ENCODE measurements at regions not wholly inside any gene's neighbourhood (a gene's known extent, or its start where the extent isn't known, plus 50 kb on each side); places are given as distances from the start of the nearest gene placed in this dataset.
A peak's percentile ranks its signal among the peaks of the same experiment; 100 is the strongest.

- no peak for DNase-seq
- H3K27ac Mint-ChIP-seq: peak overlapping the region in 2 of 3 donors; percentile 63 to 94
- H3K27me3 ChIP-seq (ENCODE audit: control insufficient read depth, insufficient read depth, low read length): no peaks in the 10 kb centered on the region
- no peak overlapping the region for H3K27ac ChIP-seq (ENCODE audit: insufficient read depth, low read length, poor library complexity, severe bottlenecking)
- peak overlapping the region; percentile 87 for H3K4me3 ChIP-seq (ENCODE audit: low read depth, low read length)
- H3K4me1 Mint-ChIP-seq: peaks cover 9 to 57% (median 36%) of the 10 kb centered on the region in 4 donors
- H3K36me3 ChIP-seq (ENCODE audit: control insufficient read depth, insufficient read depth, low read length): no peaks in the 10 kb centered on the region
- peaks cover 19% of the 10 kb centered on the region for H3K4me1 ChIP-seq (ENCODE audit: control insufficient read depth, insufficient read depth, low read length, poor library complexity, severe bottlenecking)
- H3K4me3 Mint-ChIP-seq: no peak overlapping the region
- H3K9me3 Mint-ChIP-seq: peaks cover 3 to 38% (median 14%) of the 10 kb centered on the region in 7 donors
- H3K36me3 Mint-ChIP-seq: peaks cover 8% of the 10 kb centered on the region
- peaks cover 8 to 14% of the 10 kb centered on the region in 2 experiments for H3K9me3 ChIP-seq (ENCODE audit: control insufficient read depth in 2 of 2, low read length in 2 of 2)
- no peak for ATAC-seq (ENCODE audit: low read depth in 2 of 2)
- peaks cover 4% of the 10 kb centered on the region for H3K27me3 Mint-ChIP-seq
Observed at GRCh38 chr14:38090506-38090905, 117.2 kb upstream of the SSTR1 start.

- H3K9me3 Mint-ChIP-seq: peaks cover 3 to 35% (median 16%) of the 10 kb centered on the region in 7 donors
- Histone ChIP-seq H3K36me3 (ENCODE audit: control insufficient read depth, insufficient read depth, low read length) (no peaks in the 10 kb centered on the region), H3K4me1 (ENCODE audit: control insufficient read depth, insufficient read depth, low read length, poor library complexity, severe bottlenecking) (no peaks in the 10 kb centered on the region), H3K27me3 (ENCODE audit: control insufficient read depth, insufficient read depth, low read length) (no peaks in the 10 kb centered on the region), H3K27ac (ENCODE audit: insufficient read depth, low read length, poor library complexity, severe bottlenecking) (no peak overlapping the region), H3K9me3 (ENCODE audit: control insufficient read depth in 2 of 2, low read length in 2 of 2) (peaks cover 7 to 13% of the 10 kb centered on the region in 2 experiments), H3K4me3 (ENCODE audit: low read depth, low read length) (no peak overlapping the region)
- H3K27me3 Mint-ChIP-seq: peaks cover 17% of the 10 kb centered on the region
- H3K27ac Mint-ChIP-seq: no peak overlapping the region
- H3K4me1 Mint-ChIP-seq: peaks cover 0 to 12% (median 4%) of the 10 kb centered on the region in 4 donors
- peaks cover 14% of the 10 kb centered on the region for H3K36me3 Mint-ChIP-seq
- peak overlapping the region in 1 of 4 donors; percentile 55 for H3K4me3 Mint-ChIP-seq
- ATAC-seq (ENCODE audit: low read depth in 2 of 2): no peak
- DNase-seq: no peak
Observed at GRCh38 chr14:38098074-38098836, 109.4 kb upstream of the SSTR1 start.

- Histone ChIP-seq H3K9me3 (ENCODE audit: control insufficient read depth in 2 of 2, low read length in 2 of 2) (peaks cover 5 to 6% of the 10 kb centered on the region in 2 experiments), H3K36me3 (ENCODE audit: control insufficient read depth, insufficient read depth, low read length) (no peaks in the 10 kb centered on the region), H3K27me3 (ENCODE audit: control insufficient read depth, insufficient read depth, low read length) (no peaks in the 10 kb centered on the region), H3K27ac (ENCODE audit: insufficient read depth, low read length, poor library complexity, severe bottlenecking) (no peak overlapping the region), H3K4me3 (ENCODE audit: low read depth, low read length) (no peak overlapping the region), H3K4me1 (ENCODE audit: control insufficient read depth, insufficient read depth, low read length, poor library complexity, severe bottlenecking) (no peaks in the 10 kb centered on the region)
- H3K4me1 Mint-ChIP-seq: peaks cover 6 to 17% (median 12%) of the 10 kb centered on the region in 4 donors
- H3K36me3 Mint-ChIP-seq: peaks cover 3% of the 10 kb centered on the region
- no peak for DNase-seq
- H3K9me3 Mint-ChIP-seq: peaks cover 0 to 11% (median 6%) of the 10 kb centered on the region in 7 donors
- peaks cover 16% of the 10 kb centered on the region for H3K27me3 Mint-ChIP-seq
- H3K4me3 Mint-ChIP-seq: no peak overlapping the region
- ATAC-seq (ENCODE audit: low read depth in 2 of 2): no peak
- no peak overlapping the region for H3K27ac Mint-ChIP-seq
Observed at GRCh38 chr14:38101679-38102078, 106.0 kb upstream of the SSTR1 start.

GRCh38 chr14:38103542-38104225 is 104.0 kb upstream of the SSTR1 start:
- peak overlapping the region in 1 of 3 donors; percentile 72 for H3K27ac Mint-ChIP-seq
- no peaks in the 10 kb centered on the region for H3K36me3 ChIP-seq (ENCODE audit: control insufficient read depth, insufficient read depth, low read length)
- peaks cover 6 to 26% (median 15%) of the 10 kb centered on the region in 4 donors for H3K4me1 Mint-ChIP-seq
- no peak overlapping the region for H3K4me3 ChIP-seq (ENCODE audit: low read depth, low read length)
- ATAC-seq (ENCODE audit: low read depth in 2 of 2): no peak
- peak overlapping the region in 2 of 4 donors; percentile 66 to 69 for H3K4me3 Mint-ChIP-seq
- peaks cover 5 to 6% of the 10 kb centered on the region in 2 experiments for H3K9me3 ChIP-seq (ENCODE audit: control insufficient read depth in 2 of 2, low read length in 2 of 2)
- no peaks in the 10 kb centered on the region for H3K4me1 ChIP-seq (ENCODE audit: control insufficient read depth, insufficient read depth, low read length, poor library complexity, severe bottlenecking)
- no peaks in the 10 kb centered on the region for H3K27me3 ChIP-seq (ENCODE audit: control insufficient read depth, insufficient read depth, low read length)
- peaks cover 0 to 10% (median 3%) of the 10 kb centered on the region in 7 donors for H3K9me3 Mint-ChIP-seq
- H3K27ac ChIP-seq (ENCODE audit: insufficient read depth, low read length, poor library complexity, severe bottlenecking): no peak overlapping the region
- no peak for DNase-seq
- peaks cover 11% of the 10 kb centered on the region for H3K27me3 Mint-ChIP-seq
- H3K36me3 Mint-ChIP-seq: peaks cover 6% of the 10 kb centered on the region

GRCh38 chr14:38105106-38105702 is 102.5 kb upstream of the SSTR1 start:
- Histone ChIP-seq H3K27me3 (ENCODE audit: control insufficient read depth, insufficient read depth, low read length) (no peaks in the 10 kb centered on the region), H3K9me3 (ENCODE audit: control insufficient read depth in 2 of 2, low read length in 2 of 2) (peaks cover 5 to 6% of the 10 kb centered on the region in 2 experiments), H3K4me3 (ENCODE audit: low read depth, low read length) (no peak overlapping the region), H3K27ac (ENCODE audit: insufficient read depth, low read length, poor library complexity, severe bottlenecking) (no peak overlapping the region), H3K4me1 (ENCODE audit: control insufficient read depth, insufficient read depth, low read length, poor library complexity, severe bottlenecking) (no peaks in the 10 kb centered on the region), H3K36me3 (ENCODE audit: control insufficient read depth, insufficient read depth, low read length) (no peaks in the 10 kb centered on the region)
- H3K27ac Mint-ChIP-seq: peak overlapping the region in 1 of 3 donors; percentile 48
- DNase-seq (no peak), ATAC-seq (ENCODE audit: low read depth in 2 of 2) (no peak)
- H3K9me3 Mint-ChIP-seq: peaks cover 0 to 10% (median 3%) of the 10 kb centered on the region in 7 donors
- peaks cover 4% of the 10 kb centered on the region for H3K27me3 Mint-ChIP-seq
- peaks cover 6% of the 10 kb centered on the region for H3K36me3 Mint-ChIP-seq
- peaks cover 6 to 28% (median 15%) of the 10 kb centered on the region in 4 donors for H3K4me1 Mint-ChIP-seq
- H3K4me3 Mint-ChIP-seq: no peak overlapping the region

- H3K27me3 ChIP-seq (ENCODE audit: control insufficient read depth, insufficient read depth, low read length): no peaks in the 10 kb centered on the region
- H3K9me3 ChIP-seq (ENCODE audit: control insufficient read depth in 2 of 2, low read length in 2 of 2): no peaks in the 10 kb centered on the region
- H3K4me3 ChIP-seq (ENCODE audit: low read depth, low read length): no peak overlapping the region
- peaks cover 4% of the 10 kb centered on the region for H3K27me3 Mint-ChIP-seq
- peaks cover 6% of the 10 kb centered on the region for H3K36me3 Mint-ChIP-seq
- ATAC-seq (ENCODE audit: low read depth in 2 of 2): no peak
- peaks cover 6 to 28% (median 15%) of the 10 kb centered on the region in 4 donors for H3K4me1 Mint-ChIP-seq
- no peak overlapping the region for H3K27ac ChIP-seq (ENCODE audit: insufficient read depth, low read length, poor library complexity, severe bottlenecking)
- no peak for DNase-seq
- no peaks in the 10 kb centered on the region for H3K4me1 ChIP-seq (ENCODE audit: control insufficient read depth, insufficient read depth, low read length, poor library complexity, severe bottlenecking)
- H3K27ac Mint-ChIP-seq: no peak overlapping the region
- peaks cover 0 to 6% (median 4%) of the 10 kb centered on the region in 7 donors for H3K9me3 Mint-ChIP-seq
- H3K36me3 ChIP-seq (ENCODE audit: control insufficient read depth, insufficient read depth, low read length): no peaks in the 10 kb centered on the region
- no peak overlapping the region for H3K4me3 Mint-ChIP-seq
Observed at GRCh38 chr14:38107216-38107631, 100.5 kb upstream of the SSTR1 start.

- Mint-ChIP-seq H3K9me3 (peaks cover 0 to 6% (median 4%) of the 10 kb centered on the region in 7 donors), H3K27me3 (peaks cover 4% of the 10 kb centered on the region), H3K27ac (no peak overlapping the region), H3K4me1 (peaks cover 6 to 23% (median 11%) of the 10 kb centered on the region in 4 donors), H3K4me3 (no peak overlapping the region), H3K36me3 (peaks cover 6% of the 10 kb centered on the region)
- ATAC-seq (ENCODE audit: low read depth in 2 of 2) (no peak), DNase-seq (no peak)
- Histone ChIP-seq H3K36me3 (ENCODE audit: control insufficient read depth, insufficient read depth, low read length) (no peaks in the 10 kb centered on the region), H3K4me3 (ENCODE audit: low read depth, low read length) (no peak overlapping the region), H3K27me3 (ENCODE audit: control insufficient read depth, insufficient read depth, low read length) (no peaks in the 10 kb centered on the region), H3K9me3 (ENCODE audit: control insufficient read depth in 2 of 2, low read length in 2 of 2) (no peaks in the 10 kb centered on the region), H3K4me1 (ENCODE audit: control insufficient read depth, insufficient read depth, low read length, poor library complexity, severe bottlenecking) (no peaks in the 10 kb centered on the region), H3K27ac (ENCODE audit: insufficient read depth, low read length, poor library complexity, severe bottlenecking) (no peak overlapping the region)
Observed at GRCh38 chr14:38108681-38109080, 99.0 kb upstream of the SSTR1 start.

Data from CD4-positive, CD25-positive, alpha-beta regulatory T cell (primary cell).